ENCODE measurements at regions not wholly inside any gene's neighbourhood (a gene's known extent, or its start where the extent isn't known, plus 50 kb on each side); places are given as distances from the start of the nearest gene placed in this dataset.
"Not testable (repeated sequence)": the region's sequence is repeated elsewhere in the genome, so short reads cannot be mapped to it uniquely, and the experiment has no call there.

- DNase-seq: not testable (repeated sequence)
Observed at GRCh38 chr16:22656573-22656972, 145.9 kb downstream of the NPIPB5 start.

GRCh38 chr16:22659933-22660332 is 149.2 kb downstream of the NPIPB5 start:
- DNase-seq: no peak

- no peak for DNase-seq
Observed at GRCh38 chr16:22660441-22661160, 149.9 kb downstream of the NPIPB5 start.

- no peak for DNase-seq
Observed at GRCh38 chr16:22661161-22661647, 150.5 kb downstream of the NPIPB5 start.

- DNase-seq: not testable (repeated sequence)
Observed at GRCh38 chr16:22662958-22663357, 151.0 kb upstream of the HS3ST2 start.

- no peak for DNase-seq
Observed at GRCh38 chr16:22663389-22664064, 150.4 kb upstream of the HS3ST2 start.

GRCh38 chr16:22664132-22664531 is 149.8 kb upstream of the HS3ST2 start:
- DNase-seq: no peak

GRCh38 chr16:22664561-22664997 is 149.4 kb upstream of the HS3ST2 start:
- no peak for DNase-seq

- DNase-seq: no peak
Observed at GRCh38 chr16:22665048-22665797, 148.7 kb upstream of the HS3ST2 start.

GRCh38 chr16:22665803-22666202 is 148.2 kb upstream of the HS3ST2 start:
- no peak for DNase-seq

GRCh38 chr16:22668318-22668717 is 145.6 kb upstream of the HS3ST2 start:
- no peak for DNase-seq

GRCh38 chr16:22670044-22670536 is 143.9 kb upstream of the HS3ST2 start:
- no peak for DNase-seq

- DNase-seq: no peak
Observed at GRCh38 chr16:22670551-22671041, 143.4 kb upstream of the HS3ST2 start.

- DNase-seq: peak; percentile 48
Observed at GRCh38 chr16:22671301-22672076, 142.5 kb upstream of the HS3ST2 start.

GRCh38 chr16:22672830-22673210 is 141.1 kb upstream of the HS3ST2 start:
- no peak for DNase-seq

- DNase-seq: no peak
Observed at GRCh38 chr16:22673421-22673831, 140.5 kb upstream of the HS3ST2 start.

- DNase-seq: no peak
Observed at GRCh38 chr16:22674832-22675191, 139.2 kb upstream of the HS3ST2 start.

- no peak for DNase-seq
Observed at GRCh38 chr16:22675745-22676540, 138.0 kb upstream of the HS3ST2 start.

- DNase-seq: no peak
Observed at GRCh38 chr16:22677024-22677830, 136.7 kb upstream of the HS3ST2 start.

GRCh38 chr16:22678311-22678710 is 135.7 kb upstream of the HS3ST2 start:
- no peak for DNase-seq
